ENCODE measurements at regions not wholly inside any gene's neighbourhood (a gene's known extent, or its start where the extent isn't known, plus 50 kb on each side); places are given as distances from the start of the nearest gene placed in this dataset.
"Not testable (repeated sequence)": the region's sequence is repeated elsewhere in the genome, so short reads cannot be mapped to it uniquely, and the experiment has no call there.

DNA sequence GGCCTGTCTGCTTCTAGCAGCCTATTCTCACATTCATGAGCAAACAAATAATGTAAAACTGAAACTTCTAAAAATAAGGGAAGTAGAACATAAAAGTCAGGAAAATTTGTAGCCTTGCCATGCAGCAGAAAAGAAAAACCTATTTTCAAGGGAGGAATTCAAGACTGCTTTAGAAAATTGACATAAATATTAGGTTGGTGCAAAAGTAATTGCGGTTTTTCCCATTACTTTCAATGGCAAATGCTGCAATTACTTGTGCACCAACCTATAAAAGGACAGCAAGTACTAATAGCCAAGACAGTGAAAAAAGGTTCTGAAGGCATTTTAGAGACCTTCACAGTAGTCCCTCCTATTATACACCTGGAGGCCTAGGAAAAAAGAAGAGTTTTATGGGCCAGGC, 457.8 kb downstream of the KLHL4 start:
- DNase-seq (ENCODE audit: low read depth in 2 of 2), result no peak
- no peak overlapping the region for H3K4me3 ChIP-seq (replicated peaks in 1 of 2; ENCODE audit: low read depth in 2 of 2, low read length in 2 of 2)
- TF ChIP-seq, protein P1, sequence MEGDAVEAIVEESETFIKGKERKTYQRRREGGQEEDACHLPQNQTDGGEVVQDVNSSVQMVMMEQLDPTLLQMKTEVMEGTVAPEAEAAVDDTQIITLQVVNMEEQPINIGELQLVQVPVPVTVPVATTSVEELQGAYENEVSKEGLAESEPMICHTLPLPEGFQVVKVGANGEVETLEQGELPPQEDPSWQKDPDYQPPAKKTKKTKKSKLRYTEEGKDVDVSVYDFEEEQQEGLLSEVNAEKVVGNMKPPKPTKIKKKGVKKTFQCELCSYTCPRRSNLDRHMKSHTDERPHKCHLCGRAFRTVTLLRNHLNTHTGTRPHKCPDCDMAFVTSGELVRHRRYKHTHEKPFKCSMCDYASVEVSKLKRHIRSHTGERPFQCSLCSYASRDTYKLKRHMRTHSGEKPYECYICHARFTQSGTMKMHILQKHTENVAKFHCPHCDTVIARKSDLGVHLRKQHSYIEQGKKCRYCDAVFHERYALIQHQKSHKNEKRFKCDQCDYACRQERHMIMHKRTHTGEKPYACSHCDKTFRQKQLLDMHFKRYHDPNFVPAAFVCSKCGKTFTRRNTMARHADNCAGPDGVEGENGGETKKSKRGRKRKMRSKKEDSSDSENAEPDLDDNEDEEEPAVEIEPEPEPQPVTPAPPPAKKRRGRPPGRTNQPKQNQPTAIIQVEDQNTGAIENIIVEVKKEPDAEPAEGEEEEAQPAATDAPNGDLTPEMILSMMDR (IDR thresholded peaks at IDR 0.05; ENCODE audit: low read depth, low read length), result no peak

DNA sequence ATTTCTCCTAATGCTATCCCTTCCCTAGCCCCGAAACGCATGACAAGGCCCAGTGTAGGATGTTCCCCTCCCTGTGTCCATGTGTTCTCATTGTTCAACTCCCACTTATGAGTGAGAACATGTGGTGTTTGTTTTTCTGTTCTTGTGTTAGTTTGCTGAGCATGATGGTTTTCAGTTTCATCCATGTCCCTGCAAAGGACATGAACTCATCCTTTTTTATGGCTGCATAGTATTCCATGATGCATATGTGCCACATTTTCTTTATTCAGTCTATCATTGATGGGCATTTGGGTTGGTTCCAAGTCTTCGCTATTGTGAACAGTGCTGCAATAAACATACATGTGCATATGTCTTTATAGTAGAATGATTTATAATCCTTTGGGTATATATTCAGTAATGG, 490.3 kb downstream of the KLHL4 start:
- not testable (repeated sequence) for H3K4me3 ChIP-seq (replicated peaks in 1 of 2; ENCODE audit: low read depth in 2 of 2, low read length in 2 of 2); DNase-seq (ENCODE audit: low read depth in 2 of 2)

DNA sequence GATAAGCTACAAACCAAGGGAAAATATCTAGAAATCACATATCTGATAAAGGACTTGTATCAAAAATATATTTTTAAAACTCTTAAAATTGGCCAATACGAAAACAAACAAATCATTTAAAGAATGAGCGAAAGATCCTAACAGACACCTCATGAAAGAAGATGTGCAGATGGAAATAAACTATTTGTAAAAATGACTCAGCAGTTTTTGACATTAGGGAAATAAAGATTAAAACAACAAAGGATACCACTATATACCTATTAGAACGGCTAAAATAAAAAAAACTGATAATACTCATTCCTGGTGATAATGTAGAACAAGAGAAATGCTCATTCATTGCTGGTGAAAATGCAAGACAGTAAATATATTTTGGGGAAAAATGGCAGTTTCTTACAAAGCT, 506.4 kb downstream of the KLHL4 start:
- H3K4me3 ChIP-seq (replicated peaks in 1 of 2; ENCODE audit: low read depth in 2 of 2, low read length in 2 of 2), result no peak overlapping the region
- no peak for DNase-seq (ENCODE audit: low read depth in 2 of 2)
- TF ChIP-seq, protein P1 (IDR thresholded peaks at IDR 0.05; ENCODE audit: low read depth, low read length), result no peak

DNA sequence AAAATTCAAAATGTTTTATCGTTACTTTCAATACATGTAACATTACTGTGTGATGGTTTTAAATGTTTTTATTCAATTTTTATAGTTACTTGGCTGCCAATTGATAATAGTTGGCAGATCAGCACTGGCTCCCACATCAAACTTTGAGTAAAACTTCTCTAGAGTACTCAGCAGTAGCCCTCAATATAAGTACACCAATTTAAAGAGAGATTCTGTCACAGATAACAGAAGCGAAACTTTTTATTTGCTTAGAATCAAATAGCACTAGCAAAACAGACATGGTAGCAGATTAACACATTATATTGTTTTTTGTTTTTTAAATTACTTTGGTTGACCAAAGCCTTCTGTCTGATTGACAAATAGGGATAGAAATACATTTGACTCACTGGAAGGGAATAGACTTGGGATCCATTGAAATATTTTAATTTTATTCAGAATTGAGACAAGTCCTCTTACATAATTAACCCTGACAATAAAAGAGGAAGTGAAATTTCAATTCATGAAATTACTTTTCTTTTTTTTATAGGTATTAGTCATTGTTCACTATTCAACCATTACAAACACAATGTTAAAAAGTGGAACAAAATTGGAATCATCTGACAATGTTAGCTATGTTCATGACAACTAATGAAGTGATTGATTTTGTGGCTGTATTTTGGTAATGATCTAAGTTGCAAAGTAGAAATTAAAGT, 554.9 kb downstream of the KLHL4 start:
- H3K4me3 ChIP-seq (replicated peaks in 1 of 2; ENCODE audit: low read depth in 2 of 2, low read length in 2 of 2), result no peak overlapping the region
- no peak for DNase-seq (ENCODE audit: low read depth in 2 of 2)
- TF ChIP-seq, protein P1 (IDR thresholded peaks at IDR 0.05; ENCODE audit: low read depth, low read length), result no peak

DNA sequence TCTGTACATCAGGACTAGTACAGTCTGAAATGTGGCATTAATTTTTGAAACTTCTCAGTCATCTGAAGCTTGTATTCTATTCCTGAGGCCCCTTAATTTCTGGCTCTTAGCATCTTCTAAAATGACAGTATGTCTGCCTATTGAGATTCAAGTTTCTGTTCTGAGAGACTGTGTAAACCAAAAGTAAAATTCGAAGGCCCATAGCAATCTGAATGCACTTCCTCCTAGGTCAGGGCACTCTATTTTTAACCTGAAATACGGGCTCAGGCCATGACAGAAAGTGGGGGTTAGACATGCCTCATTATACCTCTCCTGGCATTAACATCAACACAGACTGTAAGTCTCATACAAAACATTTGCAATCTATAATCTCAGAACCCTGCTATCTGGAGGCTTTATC, 584.4 kb downstream of the KLHL4 start:
- H3K4me3 ChIP-seq (replicated peaks in 1 of 2; ENCODE audit: low read depth in 2 of 2, low read length in 2 of 2), result no peak overlapping the region
- DNase-seq (ENCODE audit: low read depth in 2 of 2), result no peak
- TF ChIP-seq, protein P1 (IDR thresholded peaks at IDR 0.05; ENCODE audit: low read depth, low read length), result no peak

DNA sequence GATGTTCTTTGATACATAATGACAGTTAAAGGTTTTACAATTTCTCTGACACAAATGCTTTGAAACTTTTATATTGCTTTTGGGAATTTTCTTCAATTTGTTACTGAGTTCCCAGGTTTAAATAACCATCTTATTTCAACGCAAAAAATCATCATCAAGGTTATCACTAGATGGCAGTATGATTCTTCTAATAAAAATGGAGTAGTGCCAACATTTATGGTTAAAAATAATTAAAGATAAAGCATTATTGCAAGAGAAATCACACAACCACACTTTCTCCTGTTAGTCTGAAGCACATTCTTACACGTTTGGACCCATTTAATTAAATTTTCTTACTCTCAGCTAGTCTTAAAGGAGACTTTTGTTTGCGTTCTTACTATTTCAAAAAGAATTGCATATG, 611.3 kb upstream of the CPXCR1 start:
- no peak for DNase-seq (ENCODE audit: low read depth in 2 of 2)
- no peak overlapping the region for H3K4me3 ChIP-seq (replicated peaks in 1 of 2; ENCODE audit: low read depth in 2 of 2, low read length in 2 of 2)
- TF ChIP-seq, protein P1 (IDR thresholded peaks at IDR 0.05; ENCODE audit: low read depth, low read length), result no peak

DNA sequence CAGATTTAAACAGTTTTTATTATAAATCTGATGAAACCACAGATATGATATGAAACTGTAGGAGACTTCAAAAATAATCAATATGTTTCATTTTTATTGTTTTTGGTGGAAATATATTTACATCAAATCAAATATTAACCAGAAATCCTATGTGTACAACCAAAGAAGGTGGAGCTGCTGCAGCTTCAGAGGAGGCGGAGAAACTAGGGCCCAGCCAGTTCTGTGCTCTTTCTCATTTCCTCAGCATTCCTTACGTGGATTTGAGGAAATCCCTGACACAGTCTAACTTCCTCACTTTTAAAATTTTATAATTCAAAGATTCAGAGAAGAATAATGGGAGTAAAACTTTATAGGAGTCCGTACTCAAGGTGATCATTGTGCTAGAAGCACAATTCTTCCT, 610.7 kb upstream of the CPXCR1 start:
- TF ChIP-seq, protein P1 (IDR thresholded peaks at IDR 0.05; ENCODE audit: low read depth, low read length), result no peak
- no peak for DNase-seq (ENCODE audit: low read depth in 2 of 2)
- no peak overlapping the region for H3K4me3 ChIP-seq (replicated peaks in 1 of 2; ENCODE audit: low read depth in 2 of 2, low read length in 2 of 2)
